HUDEP-2 (cell line): ENCODE measurements at regions not wholly inside any gene's neighbourhood (a gene's known extent, or its start where the extent isn't known, plus 50 kb on each side); places are given as distances from the start of the nearest gene placed in this dataset.

Source experiments
- DNase-seq, 76 experiments: peaks; one replicate each; lab custom pipeline; 2025; ENCODE audit not compliant: unreplicated experiment in 76 of 76; lab: John Stamatoyannopoulos, UW

DNA sequence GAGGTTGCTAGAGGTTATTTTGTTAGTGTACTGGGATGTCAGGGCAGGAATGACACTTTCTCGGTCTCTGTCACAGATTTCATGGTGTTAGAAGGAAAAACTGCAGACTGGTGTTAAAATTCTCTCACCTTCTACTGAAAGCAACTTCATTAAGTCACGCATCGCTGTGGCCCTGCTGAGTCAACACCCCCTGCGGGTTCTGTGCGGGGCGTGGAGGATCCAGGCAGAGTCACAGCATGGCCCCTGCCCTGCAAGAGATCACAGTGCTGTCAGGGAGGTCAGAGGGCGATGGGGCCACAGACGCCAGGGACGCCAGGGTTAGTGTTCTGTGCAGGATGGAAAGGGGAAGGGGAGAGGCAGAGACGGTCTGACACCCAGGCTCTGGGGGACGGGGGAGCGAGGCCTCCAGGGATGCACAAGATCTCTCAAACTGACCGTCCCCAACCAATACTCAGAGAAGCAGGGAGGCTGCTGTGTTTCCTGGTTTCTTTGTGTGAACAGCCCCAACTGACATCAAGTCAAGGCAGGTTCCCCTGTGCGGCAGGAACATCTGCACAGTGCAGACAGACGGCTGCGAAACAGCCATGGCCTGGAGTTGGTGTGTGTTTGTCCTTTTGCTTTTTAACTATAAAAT, 354.9 kb upstream of the SALL3 start:
- DNase-seq, result no peak

DNA sequence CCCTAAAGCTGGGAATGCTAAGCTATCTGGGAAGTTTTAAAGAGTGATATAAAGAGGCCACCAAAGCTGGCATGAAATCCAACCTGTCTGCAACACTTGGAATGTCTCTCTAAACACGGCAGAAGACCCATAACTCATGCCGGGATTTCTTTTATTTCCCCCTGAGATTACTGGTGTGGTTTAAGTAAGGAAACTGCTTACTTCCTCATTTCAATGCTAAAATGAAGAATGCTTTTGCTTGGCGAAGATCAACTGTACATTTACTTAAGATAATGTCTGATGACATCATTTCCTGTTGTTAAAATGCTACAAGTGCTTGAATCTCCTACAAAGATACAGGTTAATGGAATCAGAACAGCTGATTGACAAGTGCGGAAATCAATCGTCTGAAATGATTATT, 353.8 kb upstream of the SALL3 start:
- DNase-seq, result no peak

DNA sequence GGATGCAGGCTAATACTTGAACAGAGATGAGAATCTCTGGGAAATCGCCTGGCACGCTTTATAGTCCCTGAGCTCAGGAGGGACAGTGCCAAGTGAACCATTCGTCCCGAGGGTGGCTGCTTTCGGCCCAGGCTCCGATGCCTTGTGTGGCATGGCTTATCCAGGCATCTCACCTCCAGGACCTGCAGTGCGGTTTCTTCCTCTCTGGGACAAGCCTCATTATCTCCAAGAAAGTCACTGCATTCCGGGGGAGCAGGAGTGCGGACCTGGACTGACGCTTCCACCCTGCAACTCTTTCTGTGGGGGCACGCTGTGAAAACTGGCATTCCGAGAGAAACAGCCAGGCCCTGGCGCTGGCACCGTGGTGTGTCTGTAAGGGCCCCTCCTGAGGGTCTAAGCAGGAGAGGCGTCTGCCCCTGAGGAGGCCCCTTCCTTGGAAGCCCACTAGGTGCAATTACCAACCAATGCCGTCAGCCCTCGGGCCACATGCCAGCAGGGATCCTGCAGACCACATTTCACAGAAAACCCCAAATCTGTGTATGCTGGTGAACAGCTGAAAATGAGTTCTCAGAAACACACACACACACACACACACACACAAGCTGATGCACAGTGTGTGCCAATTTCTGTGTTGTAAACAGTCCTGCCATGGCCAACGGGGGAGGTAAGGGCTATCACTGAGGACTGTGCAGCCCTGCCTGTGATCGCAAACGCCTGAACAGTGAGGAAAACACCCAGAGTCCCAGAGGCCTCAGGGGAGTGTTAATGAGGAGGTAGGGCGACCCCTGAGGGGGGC, 351.9 kb upstream of the SALL3 start:
- DNase-seq, result no peak

DNA sequence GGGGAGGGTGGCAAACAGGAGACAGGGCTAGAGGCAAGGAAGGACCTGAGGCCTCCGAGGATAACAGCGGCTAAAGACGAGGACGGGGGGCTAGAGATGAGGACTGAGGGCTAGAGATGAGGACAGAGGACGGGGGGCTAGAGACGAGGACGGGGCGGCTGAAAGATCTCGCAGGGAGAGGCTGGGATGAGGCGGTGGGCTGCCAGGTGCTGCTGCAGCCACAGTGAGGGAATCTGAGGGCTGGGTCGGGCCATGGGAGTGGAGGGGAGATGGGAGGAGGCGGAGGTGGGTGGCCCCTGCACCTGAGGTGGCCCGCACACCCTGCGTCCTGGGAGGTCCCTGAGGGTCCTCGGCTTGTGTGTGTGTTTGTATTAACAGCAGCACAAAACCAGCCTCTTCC, 350.2 kb upstream of the SALL3 start:
- DNase-seq, result no peak

DNA sequence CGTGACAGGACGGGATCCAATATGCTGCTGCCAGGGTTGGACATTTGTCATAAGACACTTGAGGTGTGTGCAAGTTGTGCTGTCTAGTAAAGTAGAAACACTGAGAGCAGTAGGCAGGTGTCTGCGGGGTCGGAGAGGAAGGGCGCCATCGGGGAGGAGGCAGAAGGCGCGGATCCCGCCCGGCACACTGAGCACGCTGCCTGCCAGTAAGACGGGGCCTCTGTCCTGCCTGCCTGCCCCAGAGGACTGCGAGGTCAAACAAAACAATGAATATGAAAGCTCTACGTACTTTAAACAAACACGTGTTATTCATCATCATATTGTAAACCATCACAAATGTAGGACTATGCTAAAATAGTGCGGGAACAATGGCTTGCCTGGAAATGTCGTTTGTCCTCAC, 349.3 kb upstream of the SALL3 start:
- DNase-seq, result no peak

DNA sequence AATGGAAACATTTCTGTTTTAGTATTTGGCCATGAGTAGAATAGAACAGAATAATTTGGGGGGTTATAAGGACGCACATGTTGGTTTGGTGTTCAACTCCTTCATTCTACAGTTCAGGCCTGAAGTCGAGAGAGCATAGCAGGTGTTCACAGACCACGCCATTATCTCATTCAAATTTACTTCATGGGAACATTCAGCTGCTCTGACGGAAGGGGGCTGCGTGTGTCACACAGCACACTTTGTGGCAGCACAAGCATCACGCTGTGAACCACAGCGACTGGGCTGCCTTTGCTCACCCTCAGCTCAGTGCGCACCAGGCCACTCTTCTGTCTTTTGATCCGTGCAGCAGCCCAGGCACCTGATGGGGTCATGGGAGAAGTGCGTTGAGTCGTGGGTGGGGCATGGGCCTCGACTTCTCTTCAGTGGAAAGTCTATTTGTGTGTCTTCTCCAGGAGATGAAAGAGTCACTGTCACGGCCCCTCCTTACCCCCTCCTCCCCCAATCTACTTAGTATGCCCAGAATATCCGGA, 348.6 kb upstream of the SALL3 start:
- no peak for DNase-seq

DNA sequence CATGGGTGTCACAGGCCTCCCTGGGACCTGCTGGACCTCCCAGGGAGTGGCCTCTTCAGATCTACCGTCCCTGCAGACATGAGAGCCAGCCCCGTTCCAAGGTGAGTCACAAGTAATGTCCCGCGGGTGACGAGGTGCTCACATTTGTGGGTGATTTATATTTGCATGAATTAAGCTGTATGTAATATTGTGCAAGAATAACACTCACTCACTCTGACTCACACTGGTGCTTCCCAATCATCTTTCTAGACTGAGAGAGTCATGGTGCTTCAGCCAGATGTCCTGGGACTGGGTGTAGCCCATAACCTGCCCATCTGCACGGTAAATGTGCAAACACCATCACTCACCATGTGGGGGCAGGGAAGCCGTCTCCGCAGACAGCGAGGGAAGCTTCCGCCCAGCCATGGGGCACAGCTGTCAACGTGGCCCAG, 347.5 kb upstream of the SALL3 start:
- no peak for DNase-seq

DNA sequence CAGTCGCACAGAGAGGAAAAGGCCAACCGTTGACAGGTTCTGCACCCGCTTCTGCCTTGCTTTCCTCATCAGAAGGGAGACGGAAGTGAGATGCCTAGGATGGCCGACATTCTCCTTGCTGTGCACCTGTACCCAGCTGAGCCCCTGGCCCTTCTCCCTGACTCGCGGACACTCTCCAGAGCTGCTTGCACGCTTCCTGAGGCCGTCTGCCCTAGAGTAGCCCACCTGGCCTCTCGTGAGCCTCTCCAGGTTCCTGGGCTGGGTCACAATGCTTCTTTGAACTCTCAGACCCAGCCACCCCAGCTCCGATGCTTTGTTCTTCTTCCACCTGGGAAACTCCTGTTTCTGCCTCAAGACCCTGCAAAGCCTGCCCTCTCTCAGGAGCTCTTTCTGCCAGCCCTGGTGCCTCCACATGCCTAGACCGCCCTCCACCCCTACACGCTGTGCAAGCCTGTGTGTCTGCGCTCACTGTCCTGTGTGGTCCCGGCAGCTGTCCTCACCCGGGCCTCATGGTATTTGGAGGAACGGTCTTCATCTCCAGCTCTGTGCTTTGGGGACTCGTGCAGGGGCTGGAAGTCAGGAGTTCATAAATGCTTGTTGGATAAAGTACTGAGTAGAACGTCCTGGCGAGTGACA, 345.4 kb upstream of the SALL3 start:
- no peak for DNase-seq

DNA sequence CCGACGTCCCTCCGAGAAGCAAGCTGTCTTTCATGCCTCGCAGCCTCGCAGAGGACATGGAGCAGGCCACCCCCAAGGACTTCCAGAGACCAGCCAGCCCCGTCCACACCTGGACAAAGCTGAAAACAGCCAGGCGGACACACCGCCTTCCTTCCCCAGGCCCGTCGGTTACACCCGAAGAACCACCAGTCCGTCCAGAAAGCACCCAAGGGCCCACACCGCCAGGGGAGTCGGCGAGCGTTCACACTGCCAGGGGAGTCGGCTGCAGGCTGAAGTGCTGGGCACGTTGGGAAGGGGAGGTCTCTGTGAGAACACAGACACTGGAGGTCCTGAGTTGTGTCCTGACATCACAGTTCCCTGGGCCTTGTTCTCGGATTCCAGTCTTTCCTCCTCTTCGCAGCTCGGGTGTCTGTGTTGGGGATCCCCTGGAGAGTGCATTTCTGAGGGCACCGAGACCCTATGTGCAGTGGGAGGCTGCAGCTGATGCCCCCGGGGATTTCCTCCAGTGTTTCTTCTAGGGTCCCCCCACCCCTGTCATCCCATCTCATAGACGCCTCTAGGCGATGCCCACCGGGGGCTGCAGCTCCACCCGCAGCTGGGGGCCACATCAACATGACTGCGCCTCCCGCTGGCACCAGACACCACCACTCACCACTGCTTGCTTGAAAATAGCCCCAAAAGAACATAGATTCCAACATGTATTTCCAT, 344.4 kb upstream of the SALL3 start:
- DNase-seq, result no peak

DNA sequence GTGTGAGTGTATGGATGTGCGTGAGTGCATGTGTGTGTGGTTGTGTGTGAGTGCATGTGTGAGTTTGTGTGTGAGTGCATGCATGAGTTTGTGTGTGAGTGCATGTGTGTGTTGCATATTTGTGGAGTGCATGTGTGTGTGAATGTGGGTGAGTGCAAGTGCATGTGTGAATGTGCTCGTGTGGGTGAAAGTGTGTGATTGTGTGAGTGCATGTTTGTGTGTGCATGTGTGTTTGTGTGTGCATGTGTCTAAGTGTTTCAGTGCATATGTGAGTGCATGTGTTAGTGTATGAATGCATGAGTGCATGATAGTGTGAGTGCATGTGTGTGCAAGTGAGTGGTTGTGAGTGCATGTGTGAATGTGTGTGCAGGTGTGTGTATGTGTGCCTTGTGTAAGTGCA, 343.4 kb upstream of the SALL3 start:
- no peak for DNase-seq

DNA sequence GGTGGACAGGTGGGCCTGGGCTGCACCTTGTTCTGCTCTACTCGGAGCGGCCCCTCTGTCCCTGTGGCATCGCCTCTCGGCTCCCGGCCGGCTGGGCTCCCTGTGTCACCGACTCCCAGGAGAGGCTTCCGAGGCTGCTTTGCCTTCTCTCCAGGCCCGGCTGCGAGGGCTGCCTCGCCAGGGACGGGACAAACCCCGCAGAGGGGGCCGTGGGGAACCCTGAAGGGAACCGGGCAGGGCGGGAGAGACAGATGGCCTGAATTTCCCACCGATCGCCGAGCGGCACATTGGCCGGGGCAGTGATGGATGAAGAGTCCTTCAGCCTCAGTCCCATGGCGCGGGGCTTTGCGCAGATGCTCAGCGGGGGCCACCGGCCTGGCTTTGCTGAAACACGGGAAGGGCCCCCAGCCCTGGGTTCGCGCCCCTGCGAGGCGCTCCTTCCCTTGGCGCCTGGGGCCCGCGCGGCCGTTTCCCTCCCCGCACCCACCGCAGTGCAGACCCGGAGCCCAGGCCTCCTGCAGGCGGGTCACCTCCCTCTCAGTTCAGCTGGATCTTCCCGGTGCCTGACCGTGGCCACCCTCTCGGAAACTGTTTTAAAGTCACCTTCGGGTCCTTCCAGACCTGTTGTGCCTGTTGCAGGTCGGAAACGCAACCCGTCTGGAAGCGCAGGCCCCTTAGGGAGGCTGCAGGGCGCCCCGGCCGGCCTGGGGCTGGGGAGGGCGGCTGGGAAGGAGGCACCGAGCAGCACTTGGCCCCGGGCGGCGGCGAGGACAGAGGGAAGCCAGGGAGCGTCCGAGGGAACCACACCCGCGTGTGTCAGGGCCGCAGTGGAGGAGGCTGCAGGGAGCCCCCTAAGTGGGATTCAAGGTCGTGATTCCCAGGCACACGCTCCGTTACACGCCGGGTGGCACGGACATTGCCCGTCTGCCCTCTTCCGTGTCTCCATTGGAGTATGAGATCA, 341.9 kb upstream of the SALL3 start:
- DNase-seq, result no peak

DNA sequence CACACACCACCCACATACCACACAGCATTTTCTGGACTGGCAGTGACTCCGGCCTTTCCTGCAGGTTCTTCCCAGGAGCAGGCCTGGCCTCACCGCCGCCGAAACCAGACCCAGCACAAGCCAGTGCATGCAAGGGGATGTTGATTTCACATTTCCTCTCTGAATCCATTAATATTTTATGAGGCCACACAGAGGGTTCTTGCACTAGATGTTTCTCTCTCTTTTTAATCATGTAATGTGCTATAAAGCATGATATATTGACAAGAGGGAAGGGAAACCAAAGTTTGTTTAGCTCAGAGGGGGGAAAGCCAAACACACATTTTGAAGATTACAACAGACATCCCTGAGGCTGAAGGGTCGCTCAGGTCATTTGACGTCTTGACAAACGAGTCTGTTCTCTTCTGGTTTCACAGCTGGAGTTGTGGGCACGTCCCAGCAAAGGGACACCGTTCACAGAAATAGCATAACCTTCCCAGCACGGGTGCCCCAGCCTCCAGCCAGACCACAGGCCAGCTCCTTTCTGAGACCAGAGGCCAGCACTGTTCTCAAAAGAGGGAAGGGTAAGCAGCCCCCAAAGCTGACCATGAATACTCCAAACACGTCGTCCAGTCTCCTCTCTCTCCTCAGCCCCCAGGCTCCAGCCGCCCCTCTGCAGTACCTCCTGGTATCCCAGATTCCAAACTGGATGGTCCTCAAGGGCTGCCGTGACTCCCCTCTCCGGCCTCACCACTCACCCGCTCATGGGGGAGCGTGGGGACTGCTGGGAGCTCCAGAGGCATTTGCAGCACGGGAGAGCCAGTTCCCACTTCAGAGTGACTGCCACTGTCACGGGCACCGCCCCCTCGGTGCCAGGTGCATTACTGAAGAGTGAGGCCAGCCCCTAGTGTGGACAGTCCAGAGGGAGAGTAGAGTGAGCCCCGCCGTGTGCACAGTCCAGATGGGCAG, 340.3 kb upstream of the SALL3 start:
- DNase-seq, result no peak

DNA sequence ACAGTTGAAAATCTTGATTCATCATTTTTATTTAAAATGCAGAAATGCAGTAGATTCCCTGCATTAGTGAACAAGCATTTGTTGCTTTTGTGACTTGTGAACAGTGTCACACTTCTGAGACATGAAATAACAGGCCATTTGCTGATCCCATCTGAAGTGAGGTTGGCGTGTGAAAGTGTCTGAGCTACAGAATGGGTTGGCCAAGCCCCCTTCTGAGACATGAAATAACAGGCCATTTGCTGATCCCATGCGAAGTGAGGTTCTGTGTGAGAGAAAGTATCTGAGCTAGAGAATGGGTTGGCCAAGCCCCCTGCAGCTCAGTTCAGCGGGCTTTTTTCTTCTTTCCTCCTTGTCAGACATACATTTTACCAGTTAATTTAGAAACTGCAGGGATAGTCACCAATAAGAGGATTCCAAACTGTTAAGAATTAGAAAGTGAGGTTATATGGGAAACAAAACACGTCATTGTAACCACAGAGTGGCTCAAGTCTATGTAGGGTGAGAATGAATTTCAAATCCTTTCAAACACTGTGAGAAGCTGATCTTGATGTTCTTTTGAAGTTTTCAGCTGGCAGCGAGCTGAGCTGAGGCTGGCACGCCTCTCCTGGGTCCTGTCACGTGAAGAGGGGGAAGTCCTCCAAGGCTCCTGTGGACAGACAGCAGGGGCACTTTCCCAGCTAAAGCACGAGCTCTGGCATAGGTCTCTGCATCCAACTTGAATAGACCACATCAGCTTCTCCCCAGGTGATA, 339.2 kb upstream of the SALL3 start:
- no peak for DNase-seq

DNA sequence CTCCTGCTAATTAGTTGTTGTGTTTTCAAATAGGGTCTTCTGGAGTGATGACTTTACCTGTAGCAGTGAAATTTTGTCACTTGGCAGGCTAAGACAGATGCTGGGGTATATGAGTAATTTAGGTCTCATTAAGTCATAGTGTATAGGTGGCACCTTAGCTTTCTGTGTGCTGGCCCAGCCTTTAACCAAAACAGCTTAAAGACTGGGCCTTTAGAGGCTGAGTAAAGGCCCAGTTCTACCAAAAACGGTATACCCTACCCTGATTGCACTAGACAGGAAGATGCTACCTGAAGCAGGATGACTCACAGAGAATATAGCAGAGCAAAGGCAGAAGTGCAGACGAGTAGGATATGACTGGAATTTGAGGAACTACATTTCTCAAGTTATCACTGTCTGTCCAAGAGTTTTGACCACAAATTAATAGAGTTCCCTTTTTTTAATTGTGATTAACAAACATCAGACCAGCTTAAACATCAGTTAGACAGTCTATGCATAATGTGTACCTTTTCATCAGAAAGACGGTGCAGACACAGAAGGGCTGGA, 337.9 kb upstream of the SALL3 start:
- no peak for DNase-seq

DNA sequence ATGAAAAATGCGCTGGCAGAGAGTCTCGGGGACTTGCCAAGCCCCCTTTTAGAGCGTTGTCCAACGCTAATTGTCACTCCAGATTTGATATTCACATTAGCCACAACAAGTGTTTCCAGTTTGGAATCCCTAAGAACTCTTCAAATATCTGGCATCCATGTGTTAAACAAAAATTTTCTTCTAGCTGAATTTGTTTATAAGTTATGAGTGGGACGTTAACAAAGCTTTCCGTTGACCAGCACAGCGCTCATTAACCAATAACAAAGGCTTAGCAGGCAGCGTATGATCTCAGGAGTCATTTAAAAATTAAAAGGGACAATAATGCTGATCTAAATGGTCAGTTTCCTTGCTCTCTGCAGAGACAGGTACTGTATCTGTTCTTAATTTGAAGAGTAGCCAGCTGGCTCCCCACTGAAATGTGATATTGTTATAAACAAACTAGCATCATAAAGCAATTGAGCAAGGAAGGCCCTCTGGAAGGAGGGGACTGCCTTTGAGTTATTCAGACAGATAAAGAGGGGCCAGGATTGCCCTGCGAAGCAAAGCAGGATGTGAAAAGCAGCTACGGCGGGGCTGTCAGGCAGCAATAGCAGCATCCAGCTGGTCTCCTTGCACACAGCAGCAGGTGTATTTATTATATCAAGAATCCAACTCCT, 337.2 kb upstream of the SALL3 start:
- no peak for DNase-seq

DNA sequence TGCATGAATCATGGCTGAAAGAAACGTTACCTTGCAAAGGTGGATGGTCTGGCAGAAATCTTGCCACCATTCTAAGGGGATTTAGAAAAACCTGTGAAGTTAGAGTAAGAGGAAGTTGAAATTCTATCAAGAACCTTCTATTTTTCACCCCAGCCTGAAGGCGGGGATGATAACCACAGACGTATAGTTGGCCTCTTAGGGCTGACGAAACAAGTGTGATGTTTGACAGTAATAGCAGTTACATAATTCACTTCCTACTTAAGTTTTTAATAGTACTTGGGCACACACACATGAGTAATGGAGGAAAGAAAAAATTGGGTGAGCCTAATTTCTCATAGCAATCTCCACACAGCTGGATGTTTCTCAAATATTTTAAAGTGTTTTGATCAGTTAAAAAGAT, 336.6 kb upstream of the SALL3 start:
- DNase-seq, result no peak

DNA sequence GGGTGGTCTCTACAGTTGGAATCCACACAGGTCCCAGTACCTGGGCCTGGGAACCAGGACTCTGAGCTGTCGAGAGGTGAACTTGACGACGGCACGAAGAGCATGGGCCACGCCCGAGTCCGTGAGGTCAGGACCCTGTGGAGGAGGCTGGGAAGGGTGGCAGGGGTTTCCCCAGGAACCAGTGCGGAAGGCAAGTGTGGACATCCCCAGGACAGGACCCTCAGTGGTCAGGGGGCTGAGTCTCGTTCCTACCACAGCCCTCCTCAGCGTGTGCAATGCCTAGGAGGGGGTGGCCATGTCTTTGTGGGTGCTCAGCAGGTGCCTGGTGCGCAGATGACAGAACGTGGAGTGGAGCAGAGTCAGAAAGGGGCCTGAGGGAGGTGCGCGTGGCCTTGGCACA, 335.6 kb upstream of the SALL3 start:
- no peak for DNase-seq
